ENCODE measurements at regions not wholly inside any gene's neighbourhood (a gene's known extent, or its start where the extent isn't known, plus 50 kb on each side); places are given as distances from the start of the nearest gene placed in this dataset.

DNA sequence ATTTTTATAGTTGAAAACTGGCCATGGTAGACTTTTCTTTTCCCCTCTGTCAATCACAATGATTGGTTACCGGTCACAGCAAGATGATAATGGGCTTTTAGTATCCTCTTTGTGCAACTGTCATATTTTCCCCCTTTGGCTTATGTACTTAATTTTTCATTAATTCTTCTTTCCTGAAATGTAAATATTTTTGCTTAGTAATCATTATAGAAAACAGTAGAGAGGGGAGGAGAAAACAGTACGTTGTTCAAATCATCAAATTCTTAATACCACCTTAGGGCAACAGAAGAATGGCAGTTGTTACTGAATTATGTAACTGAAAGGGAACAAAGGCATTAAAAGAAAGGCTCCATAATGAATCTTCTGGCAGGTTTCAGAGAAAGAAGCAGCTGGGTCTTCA is 699.0 kb downstream of the METTL4 start:
- no peaks in the 10 kb centered on the region for H3K36me3 ChIP-seq (replicated peaks; ENCODE audit: low read depth, low read length)
- H4K20me1 ChIP-seq (ENCODE audit: insufficient read depth, low read length): no peaks in the 10 kb centered on the region
- H3K4me1 ChIP-seq (ENCODE audit: low read length): no peaks in the 10 kb centered on the region
- no peak overlapping the region for H2AFZ ChIP-seq (ENCODE audit: low read depth, low read length)
- no peaks in the 10 kb centered on the region for H3K27me3 ChIP-seq (ENCODE audit: low read depth, low read length)
- H3K4me3 ChIP-seq (ENCODE audit: low read length): no peak overlapping the region
- no peak overlapping the region for H3K9ac ChIP-seq (ENCODE audit: low read length)
- H3K9me3 ChIP-seq (ENCODE audit: insufficient read depth, low read length): no peaks in the 10 kb centered on the region
- no peak for TF ChIP-seq EZH2phosphoT487 (IDR thresholded peaks at IDR 0.05; ENCODE audit: low read depth)
- TF ChIP-seq, protein P1, sequence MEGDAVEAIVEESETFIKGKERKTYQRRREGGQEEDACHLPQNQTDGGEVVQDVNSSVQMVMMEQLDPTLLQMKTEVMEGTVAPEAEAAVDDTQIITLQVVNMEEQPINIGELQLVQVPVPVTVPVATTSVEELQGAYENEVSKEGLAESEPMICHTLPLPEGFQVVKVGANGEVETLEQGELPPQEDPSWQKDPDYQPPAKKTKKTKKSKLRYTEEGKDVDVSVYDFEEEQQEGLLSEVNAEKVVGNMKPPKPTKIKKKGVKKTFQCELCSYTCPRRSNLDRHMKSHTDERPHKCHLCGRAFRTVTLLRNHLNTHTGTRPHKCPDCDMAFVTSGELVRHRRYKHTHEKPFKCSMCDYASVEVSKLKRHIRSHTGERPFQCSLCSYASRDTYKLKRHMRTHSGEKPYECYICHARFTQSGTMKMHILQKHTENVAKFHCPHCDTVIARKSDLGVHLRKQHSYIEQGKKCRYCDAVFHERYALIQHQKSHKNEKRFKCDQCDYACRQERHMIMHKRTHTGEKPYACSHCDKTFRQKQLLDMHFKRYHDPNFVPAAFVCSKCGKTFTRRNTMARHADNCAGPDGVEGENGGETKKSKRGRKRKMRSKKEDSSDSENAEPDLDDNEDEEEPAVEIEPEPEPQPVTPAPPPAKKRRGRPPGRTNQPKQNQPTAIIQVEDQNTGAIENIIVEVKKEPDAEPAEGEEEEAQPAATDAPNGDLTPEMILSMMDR (IDR thresholded peaks at IDR 0.05; ENCODE audit: low read depth, low read length): no peak
- H3K79me2 ChIP-seq (ENCODE audit: low read length): no peaks in the 10 kb centered on the region
- no peak overlapping the region for H3K27ac ChIP-seq (ENCODE audit: low read length)
- no peak overlapping the region for H3K4me2 ChIP-seq (ENCODE audit: low read length)

DNA sequence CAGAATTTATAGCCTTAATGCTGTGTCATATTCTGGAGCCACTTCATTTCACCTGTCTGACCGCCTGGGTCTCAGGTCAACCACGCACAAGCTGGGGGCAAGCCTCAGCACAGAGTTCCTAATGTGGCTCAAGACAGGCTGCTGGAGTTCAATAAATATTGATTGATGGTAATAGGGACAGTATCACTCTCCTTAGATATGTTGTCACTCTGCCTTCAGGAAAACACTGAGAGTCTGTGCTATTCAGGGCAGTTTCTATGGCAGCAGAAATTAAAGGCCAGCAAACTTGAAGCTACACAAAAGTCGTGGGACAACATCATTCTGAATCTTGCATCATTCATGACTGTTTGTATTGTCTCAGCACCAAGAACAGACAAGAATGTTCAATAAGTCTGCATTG is 696.1 kb downstream of the METTL4 start:
- no peak overlapping the region for H3K4me3 ChIP-seq (ENCODE audit: low read length)
- H4K20me1 ChIP-seq (ENCODE audit: insufficient read depth, low read length): no peaks in the 10 kb centered on the region
- no peaks in the 10 kb centered on the region for H3K79me2 ChIP-seq (ENCODE audit: low read length)
- no peak overlapping the region for H3K4me2 ChIP-seq (ENCODE audit: low read length)
- H3K27ac ChIP-seq (ENCODE audit: low read length): no peak overlapping the region
- TF ChIP-seq, protein P1 (IDR thresholded peaks at IDR 0.05; ENCODE audit: low read depth, low read length): no peak
- H3K9ac ChIP-seq (ENCODE audit: low read length): no peak overlapping the region
- H3K9me3 ChIP-seq (ENCODE audit: insufficient read depth, low read length): no peaks in the 10 kb centered on the region
- no peaks in the 10 kb centered on the region for H3K36me3 ChIP-seq (replicated peaks; ENCODE audit: low read depth, low read length)
- H2AFZ ChIP-seq (ENCODE audit: low read depth, low read length): no peak overlapping the region
- H3K27me3 ChIP-seq (ENCODE audit: low read depth, low read length): no peaks in the 10 kb centered on the region
- H3K4me1 ChIP-seq (ENCODE audit: low read length): no peaks in the 10 kb centered on the region

DNA sequence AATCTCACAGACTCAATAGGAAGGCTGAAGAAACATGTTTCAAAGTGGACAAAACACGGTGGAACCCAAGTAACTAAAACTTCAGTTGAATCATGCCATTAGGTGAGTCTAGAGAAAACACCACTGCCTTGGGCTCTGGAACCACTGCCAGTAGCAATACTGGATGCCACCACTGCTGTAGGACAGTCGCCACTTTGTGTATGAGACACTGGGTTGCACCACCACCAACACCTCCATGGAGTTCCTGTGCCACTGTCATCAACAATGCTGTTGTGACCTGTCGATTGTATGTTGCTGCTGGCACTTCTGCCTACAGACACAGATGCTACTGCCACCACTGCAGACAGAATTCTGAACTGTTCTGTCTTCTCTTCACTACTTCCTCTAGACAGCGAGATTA is 686.7 kb downstream of the METTL4 start:
- Histone ChIP-seq H3K9me3 (ENCODE audit: insufficient read depth, low read length) (no peaks in the 10 kb centered on the region), H3K4me3 (ENCODE audit: low read length) (no peak overlapping the region), H4K20me1 (ENCODE audit: insufficient read depth, low read length) (no peaks in the 10 kb centered on the region), H3K27me3 (ENCODE audit: low read depth, low read length) (no peaks in the 10 kb centered on the region), H3K4me2 (ENCODE audit: low read length) (no peak overlapping the region), H3K79me2 (ENCODE audit: low read length) (no peaks in the 10 kb centered on the region), H3K9ac (ENCODE audit: low read length) (no peak overlapping the region), H3K36me3 (replicated peaks; ENCODE audit: low read depth, low read length) (no peaks in the 10 kb centered on the region), H3K4me1 (ENCODE audit: low read length) (no peaks in the 10 kb centered on the region), H2AFZ (ENCODE audit: low read depth, low read length) (no peak overlapping the region), H3K27ac (ENCODE audit: low read length) (no peak overlapping the region)
- TF ChIP-seq EZH2phosphoT487 (IDR thresholded peaks at IDR 0.05; ENCODE audit: low read depth): no peak
- TF ChIP-seq, protein P1 (IDR thresholded peaks at IDR 0.05; ENCODE audit: low read depth, low read length): no peak

DNA sequence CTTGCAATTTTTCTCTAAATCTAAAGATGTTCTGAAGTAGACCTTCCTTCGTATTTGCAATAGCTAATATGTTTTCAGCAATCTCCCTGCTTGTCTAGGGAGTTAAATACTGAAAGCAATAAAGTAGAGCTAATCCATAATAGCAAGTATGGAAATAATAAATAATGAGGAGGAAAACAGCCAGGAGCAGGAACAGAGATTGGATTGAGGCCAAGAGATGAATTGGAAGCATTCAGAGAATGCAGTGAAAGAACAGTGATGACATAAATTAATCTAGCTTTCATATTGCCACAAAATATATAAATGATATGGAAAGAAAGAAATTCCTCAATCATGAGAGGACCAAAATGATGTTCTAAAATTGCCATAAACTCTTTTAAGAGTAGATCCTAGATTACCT is 679.7 kb downstream of the METTL4 start:
- Histone ChIP-seq H2AFZ (ENCODE audit: low read depth, low read length) (no peak overlapping the region), H3K9ac (ENCODE audit: low read length) (no peak overlapping the region), H3K4me1 (ENCODE audit: low read length) (no peaks in the 10 kb centered on the region), H3K27me3 (ENCODE audit: low read depth, low read length) (no peaks in the 10 kb centered on the region), H3K4me2 (ENCODE audit: low read length) (no peak overlapping the region), H4K20me1 (ENCODE audit: insufficient read depth, low read length) (no peaks in the 10 kb centered on the region), H3K36me3 (replicated peaks; ENCODE audit: low read depth, low read length) (no peaks in the 10 kb centered on the region), H3K79me2 (ENCODE audit: low read length) (no peaks in the 10 kb centered on the region), H3K27ac (ENCODE audit: low read length) (no peak overlapping the region), H3K9me3 (ENCODE audit: insufficient read depth, low read length) (no peaks in the 10 kb centered on the region), H3K4me3 (ENCODE audit: low read length) (no peak overlapping the region)
- TF ChIP-seq, protein P1 (IDR thresholded peaks at IDR 0.05; ENCODE audit: low read depth, low read length): no peak
- TF ChIP-seq EZH2phosphoT487 (IDR thresholded peaks at IDR 0.05; ENCODE audit: low read depth): no peak

All from OCI-LY3 (cell line).